ENCODE measurements at regions not wholly inside any gene's neighbourhood (a gene's known extent, or its start where the extent isn't known, plus 50 kb on each side); places are given as distances from the start of the nearest gene placed in this dataset.

- intact Hi-C loops (cut with DNase I), result no loop called here
- no peak for ATAC-seq
- no peak for DNase-seq (ENCODE audit: low spot score)
Measured at GRCh38 chr16:75913958-75914357, 187.7 kb upstream of the CPHXL start.

GRCh38 chr16:75916451-75916850 is 190.2 kb upstream of the CPHXL start:
- DNase-seq (ENCODE audit: low spot score), result no peak
- intact Hi-C loops (cut with DNase I), result no loop called here
- no peak for ATAC-seq

GRCh38 chr16:75918109-75918508 is 191.8 kb upstream of the CPHXL start:
- ATAC-seq, result no peak
- intact Hi-C loops (cut with DNase I), result no loop called here
- DNase-seq (ENCODE audit: low spot score), result no peak

- DNase-seq (ENCODE audit: low spot score), result no peak
- intact Hi-C loops (cut with DNase I), result no loop called here
- ATAC-seq, result no peak
Measured at GRCh38 chr16:75919664-75920063, 193.4 kb upstream of the CPHXL start.

GRCh38 chr16:75921281-75921680 is 195.0 kb upstream of the CPHXL start:
- intact Hi-C loops (cut with DNase I), result no loop called here
- no peak for DNase-seq (ENCODE audit: low spot score)
- ATAC-seq, result no peak

- ATAC-seq (no peak), DNase-seq (ENCODE audit: low spot score) (no peak)
- intact Hi-C loops (cut with DNase I), result no loop called here
Measured at GRCh38 chr16:75922250-75922649, 196.0 kb upstream of the CPHXL start.

- DNase-seq (ENCODE audit: low spot score) (no peak), ATAC-seq (no peak)
- intact Hi-C loops (cut with DNase I), result no loop called here
Measured at GRCh38 chr16:75924397-75924796, 198.1 kb upstream of the CPHXL start.

- ATAC-seq, result no peak
- intact Hi-C loops (cut with DNase I), result no loop called here
- no peak for DNase-seq (ENCODE audit: low spot score)
Measured at GRCh38 chr16:75927810-75928209, 201.5 kb upstream of the CPHXL start.

- no peak for ATAC-seq
- intact Hi-C loops (cut with DNase I), result no loop called here
- DNase-seq (ENCODE audit: low spot score), result no peak
Measured at GRCh38 chr16:75928295-75928694, 202.0 kb upstream of the CPHXL start.

- ATAC-seq, result no peak
- intact Hi-C loops (cut with DNase I), result no loop called here
- DNase-seq (ENCODE audit: low spot score), result no peak
Measured at GRCh38 chr16:75929046-75929445, 202.8 kb upstream of the CPHXL start.

- no peak for ATAC-seq
- no peak for DNase-seq (ENCODE audit: low spot score)
- intact Hi-C loops (cut with DNase I), result no loop called here
Measured at GRCh38 chr16:75931043-75931442, 204.8 kb upstream of the CPHXL start.

GRCh38 chr16:75931970-75932369 is 205.7 kb upstream of the CPHXL start:
- no peak for ATAC-seq
- no peak for DNase-seq (ENCODE audit: low spot score)
- intact Hi-C loops (cut with DNase I), result no loop called here

- DNase-seq (ENCODE audit: low spot score), result no peak
- no peak for ATAC-seq
- intact Hi-C loops (cut with DNase I), result no loop called here
Measured at GRCh38 chr16:75938818-75939217, 212.5 kb upstream of the CPHXL start.

GRCh38 chr16:75942351-75942750 is 216.1 kb upstream of the CPHXL start:
- intact Hi-C loops (cut with DNase I), result no loop called here
- DNase-seq (ENCODE audit: low spot score) (no peak), ATAC-seq (no peak)

GRCh38 chr16:75942936-75943335 is 216.6 kb upstream of the CPHXL start:
- intact Hi-C loops (cut with DNase I), result no loop called here
- ATAC-seq (no peak), DNase-seq (ENCODE audit: low spot score) (no peak)

GRCh38 chr16:75943705-75944514 is 217.6 kb upstream of the CPHXL start:
- intact Hi-C loops (cut with DNase I), result no loop called here
- ATAC-seq, result no peak
- no peak for DNase-seq (ENCODE audit: low spot score)

- intact Hi-C loops (cut with DNase I), result no loop called here
Measured at GRCh38 chr16:75945916-75946457, 219.7 kb upstream of the CPHXL start.

GRCh38 chr16:75947626-75948239 is 221.4 kb upstream of the CPHXL start:
- intact Hi-C loops (cut with DNase I), result no loop called here
- no peak for ATAC-seq
- DNase-seq (ENCODE audit: low spot score), result no peak

More at GRCh38 chr16:75945916-75946457, 219.7 kb upstream of the CPHXL start:
- no peak for ATAC-seq
- no peak for DNase-seq (ENCODE audit: low spot score)

GRCh38 chr16:75948441-75948840 is 222.2 kb upstream of the CPHXL start:
- intact Hi-C loops (cut with DNase I), result no loop called here
- ATAC-seq (no peak), DNase-seq (ENCODE audit: low spot score) (no peak)

- no peak for ATAC-seq
- no peak for DNase-seq (ENCODE audit: low spot score)
- intact Hi-C loops (cut with DNase I), result no loop called here
Measured at GRCh38 chr16:75948886-75949285, 222.6 kb upstream of the CPHXL start.

- DNase-seq (ENCODE audit: low spot score) (no peak), ATAC-seq (no peak)
- intact Hi-C loops (cut with DNase I), result no loop called here
Measured at GRCh38 chr16:75952124-75952523, 225.8 kb upstream of the CPHXL start.

Data from sciatic nerve (tissue), 2 donors.